Calu3 (cell line): ENCODE measurements at regions not wholly inside any gene's neighbourhood (a gene's known extent, or its start where the extent isn't known, plus 50 kb on each side); places are given as distances from the start of the nearest gene placed in this dataset.

Experiments
- BruUV-seq: library from RNA; stranded (reverse); fragments of 400-500 nt; replicated peaks from 2 replicates; lab custom pipeline; 2021; lab: Mats Ljungman, UMichigan
- CTCF ChIA-PET: fragments of 300-600 bp; sonication (Branson Sonifier 250); formaldehyde crosslinking; loops from one replicate; lab custom pipeline; 2022; ENCODE audit warnings: antibody characterized with exemption; lab: Charles Lee
- DNase-seq: peaks from one replicate; pipeline ENCODE4 v3.0.0; 2022
- H3K27ac Mint-ChIP-seq: one replicate; pipeline ENCODE4 v1.8.0; 2022; ENCODE audit warnings: mixed read lengths; ENCODE audit not compliant: unreplicated experiment
- H3K27me3 Mint-ChIP-seq: one replicate; pipeline ENCODE4 v1.8.0; 2022; ENCODE audit warnings: mixed read lengths; ENCODE audit not compliant: unreplicated experiment
- H3K36me3 Mint-ChIP-seq: one replicate; pipeline ENCODE4 v1.8.0; 2022; ENCODE audit warnings: mild to moderate bottlenecking, moderate library complexity, mixed read lengths; ENCODE audit not compliant: insufficient read depth, unreplicated experiment
- H3K4me1 Mint-ChIP-seq: one replicate; pipeline ENCODE4 v1.8.0; 2022; ENCODE audit warnings: mild to moderate bottlenecking, low read depth, mixed read lengths; ENCODE audit not compliant: unreplicated experiment
- H3K4me3 Mint-ChIP-seq: one replicate; pipeline ENCODE4 v1.8.0; 2022; ENCODE audit warnings: mild to moderate bottlenecking, low read depth, moderate library complexity, mixed read lengths; ENCODE audit not compliant: unreplicated experiment
- H3K9me3 Mint-ChIP-seq: one replicate; pipeline ENCODE4 v1.8.0; 2022; ENCODE audit warnings: low read depth, mixed read lengths; ENCODE audit not compliant: unreplicated experiment
- intact Hi-C: fragments of 100-400 bp; cut with micrococcal nuclease; formaldehyde crosslinking; loops from one replicate; pipeline ENCODE4 v1.10.0; 2022; ENCODE audit not compliant: unreplicated experiment
- TF ChIP-seq, protein P1 (sequence below): fragments of 200-600 bp; IDR thresholded peaks from one replicate; pipeline ENCODE4 v1.8.0; 2022; ENCODE audit warnings: antibody characterized with exemption; ENCODE audit not compliant: unreplicated experiment

DNA sequence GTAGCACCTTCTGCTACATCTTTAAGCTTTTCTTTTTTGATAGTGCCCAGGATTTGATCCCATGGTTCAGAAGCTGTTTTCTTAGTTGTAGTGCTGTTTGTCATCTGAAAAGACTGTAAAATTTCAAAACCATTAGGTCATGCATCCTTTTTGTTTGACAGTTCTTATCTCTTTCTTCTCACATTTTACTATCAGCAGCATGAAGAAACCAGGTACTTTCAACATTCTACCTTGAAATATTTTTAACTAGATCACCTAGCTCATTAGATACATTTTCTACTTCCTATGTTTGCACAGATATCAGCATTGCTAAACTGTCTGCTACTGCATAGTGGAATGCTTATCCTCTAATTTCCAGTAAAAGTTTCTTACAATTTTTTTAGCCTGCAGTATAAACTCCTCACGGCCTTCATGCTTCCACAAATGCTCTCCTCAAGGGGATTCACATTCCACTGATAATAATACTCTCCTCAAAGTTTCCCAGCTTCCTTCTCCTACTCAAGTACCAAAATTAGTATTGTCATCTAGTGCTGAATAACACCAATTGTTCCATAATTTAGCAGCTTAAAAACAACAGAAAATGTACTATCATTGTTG is 243.9 kb upstream of the ZRANB2 start:
- no peaks in the 10 kb centered on the region for H3K36me3 Mint-ChIP-seq
- H3K9me3 Mint-ChIP-seq: peaks cover 6% of the 10 kb centered on the region
- BruUV-seq: no TSS peak
- no peaks in the 10 kb centered on the region for H3K4me1 Mint-ChIP-seq
- no peak for DNase-seq
- TF ChIP-seq, protein P1, sequence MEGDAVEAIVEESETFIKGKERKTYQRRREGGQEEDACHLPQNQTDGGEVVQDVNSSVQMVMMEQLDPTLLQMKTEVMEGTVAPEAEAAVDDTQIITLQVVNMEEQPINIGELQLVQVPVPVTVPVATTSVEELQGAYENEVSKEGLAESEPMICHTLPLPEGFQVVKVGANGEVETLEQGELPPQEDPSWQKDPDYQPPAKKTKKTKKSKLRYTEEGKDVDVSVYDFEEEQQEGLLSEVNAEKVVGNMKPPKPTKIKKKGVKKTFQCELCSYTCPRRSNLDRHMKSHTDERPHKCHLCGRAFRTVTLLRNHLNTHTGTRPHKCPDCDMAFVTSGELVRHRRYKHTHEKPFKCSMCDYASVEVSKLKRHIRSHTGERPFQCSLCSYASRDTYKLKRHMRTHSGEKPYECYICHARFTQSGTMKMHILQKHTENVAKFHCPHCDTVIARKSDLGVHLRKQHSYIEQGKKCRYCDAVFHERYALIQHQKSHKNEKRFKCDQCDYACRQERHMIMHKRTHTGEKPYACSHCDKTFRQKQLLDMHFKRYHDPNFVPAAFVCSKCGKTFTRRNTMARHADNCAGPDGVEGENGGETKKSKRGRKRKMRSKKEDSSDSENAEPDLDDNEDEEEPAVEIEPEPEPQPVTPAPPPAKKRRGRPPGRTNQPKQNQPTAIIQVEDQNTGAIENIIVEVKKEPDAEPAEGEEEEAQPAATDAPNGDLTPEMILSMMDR: no peak
- H3K4me3 Mint-ChIP-seq: no peak overlapping the region
- no peak overlapping the region for H3K27ac Mint-ChIP-seq
- intact Hi-C loops: no loop called here
- CTCF ChIA-PET: no interaction called here
- H3K27me3 Mint-ChIP-seq: no peaks in the 10 kb centered on the region

DNA sequence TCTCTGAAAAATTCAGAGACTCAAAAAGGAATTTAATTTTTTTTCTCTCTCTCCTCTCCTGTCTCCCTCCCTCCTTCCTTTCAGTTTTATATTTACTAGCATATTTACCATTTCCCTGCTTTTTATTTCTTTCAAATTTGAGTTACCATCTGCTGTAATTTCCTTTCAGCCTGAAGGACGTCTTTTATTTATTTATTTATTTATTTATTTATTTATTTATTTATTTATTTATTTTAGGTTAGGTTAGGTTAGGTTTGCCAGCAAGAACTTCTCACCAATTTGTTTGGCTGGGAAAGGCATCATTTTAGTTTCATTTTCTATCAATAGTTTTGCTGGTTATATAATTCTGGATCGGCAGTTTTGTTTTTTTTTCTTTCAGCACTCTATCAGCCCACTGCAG is 231.7 kb upstream of the ZRANB2 start:
- H3K27me3 Mint-ChIP-seq: no peaks in the 10 kb centered on the region
- intact Hi-C loops: loop anchor here (5.0 kb wide), 1 partner anchor 200 kb away; no protein-coding TSS in a partner anchor
- no peaks in the 10 kb centered on the region for H3K36me3 Mint-ChIP-seq
- H3K4me1 Mint-ChIP-seq: no peaks in the 10 kb centered on the region
- H3K27ac Mint-ChIP-seq: no peak overlapping the region
- TF ChIP-seq, protein P1: no peak
- no TSS peak for BruUV-seq
- H3K9me3 Mint-ChIP-seq: peaks cover 7% of the 10 kb centered on the region
- DNase-seq: no peak
- CTCF ChIA-PET: no interaction called here
- no peak overlapping the region for H3K4me3 Mint-ChIP-seq

DNA sequence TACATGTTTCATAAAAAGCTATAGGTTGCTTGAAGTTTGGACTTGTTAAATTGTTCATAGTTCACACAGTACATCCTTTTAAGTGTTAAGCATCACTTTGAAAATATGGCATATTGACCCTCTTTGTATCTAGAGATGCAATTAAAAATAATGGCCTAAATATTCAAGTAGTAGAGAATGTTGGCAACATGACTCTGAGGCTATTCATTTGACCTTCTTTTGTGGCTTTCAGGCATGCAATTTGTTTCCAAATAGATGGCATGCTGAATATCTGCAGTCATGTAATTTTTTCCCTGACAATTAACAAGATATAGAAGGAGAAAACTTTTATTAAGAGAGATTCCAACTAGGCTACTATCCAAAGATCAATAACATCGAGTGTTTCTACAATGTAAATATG is 230.5 kb upstream of the ZRANB2 start:
- Mint-ChIP-seq H3K4me3 (no peak overlapping the region), H3K27ac (no peak overlapping the region), H3K36me3 (no peaks in the 10 kb centered on the region), H3K4me1 (no peaks in the 10 kb centered on the region), H3K27me3 (no peaks in the 10 kb centered on the region), H3K9me3 (peaks cover 7% of the 10 kb centered on the region)
- intact Hi-C loops: loop anchor here (5.0 kb wide), 1 partner anchor 201 kb away; no protein-coding TSS in a partner anchor
- BruUV-seq: no TSS peak
- CTCF ChIA-PET: interaction anchor here (0.7 kb wide), 1 partner anchor 1174 kb away, joined by 7 read pairs; no protein-coding TSS in a partner anchor
- TF ChIP-seq, protein P1: no peak
- DNase-seq: no peak

DNA sequence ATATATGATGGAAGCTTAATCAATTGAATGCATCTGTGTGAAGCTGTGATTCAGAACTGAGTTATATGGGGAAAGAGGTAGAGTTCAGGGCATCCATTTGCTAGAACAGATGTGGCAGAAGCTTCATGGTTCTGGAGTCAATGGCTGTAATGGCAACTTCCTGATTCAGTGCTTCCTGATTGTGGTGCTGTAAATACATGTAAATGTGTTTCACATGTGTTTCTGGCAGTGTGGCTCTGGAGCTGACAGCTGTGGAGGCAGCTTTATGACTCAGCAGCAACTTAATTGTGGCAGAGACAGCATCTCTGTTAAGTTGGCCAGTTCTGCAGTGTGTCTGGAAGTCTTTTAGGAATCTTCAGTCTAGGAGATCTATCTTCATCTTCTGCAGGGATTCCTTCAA is 226.6 kb upstream of the ZRANB2 start:
- Mint-ChIP-seq H3K27me3 (no peaks in the 10 kb centered on the region), H3K9me3 (peaks cover 3% of the 10 kb centered on the region), H3K4me3 (no peak overlapping the region), H3K27ac (no peak overlapping the region), H3K4me1 (no peaks in the 10 kb centered on the region), H3K36me3 (no peaks in the 10 kb centered on the region)
- intact Hi-C loops: no loop called here
- CTCF ChIA-PET: no interaction called here
- no peak for DNase-seq
- TF ChIP-seq, protein P1: no peak
- BruUV-seq: no TSS peak
